Spleen (tissue), 7 donors: ENCODE measurements at regions not wholly inside any gene's neighbourhood (a gene's known extent, or its start where the extent isn't known, plus 50 kb on each side); places are given as distances from the start of the nearest gene placed in this dataset.

Source experiments
- CTCF ChIP-seq, 11 experiments: fragments of 200-600 bp in 7 of 11; fragments of 450-650 bp in 4 of 11; sonication (generic) in 4 of 11; IDR thresholded peaks in 8 of 11; conservative IDR thresholded peaks in 3 of 11; 1 replicate in 7 of 11; 2 replicates in 4 of 11; pipeline versions ENCODE4 v1.4.0 to v1.8.0; 2016 to 2021; ENCODE audit warnings: antibody characterized with exemption in 11 of 11, inconsistent platforms in 4 of 11, mild to moderate bottlenecking in 1 of 11
- POLR2AphosphoS5 ChIP-seq, 3 donors: sonication (generic); formaldehyde crosslinking; IDR thresholded peaks; one replicate each; pipeline ENCODE4 v1.5.1; 2017; ENCODE audit warnings: antibody characterized with exemption in 3 of 3
- donor health status: DM: no; HTN: no; CAD: no; lungs with moderate emphysema.
- donor health status: DM: no; HTN: no; CAD: no.
- donor health status: DM: no; HTN: no; CAD: no.

GRCh38 chr9:78598120-78598519 lies 301.2 kb downstream of the PSAT1 start:
- no peak for TF ChIP-seq CTCF (IDR thresholded peaks at IDR 0.05 in 8 of 11, conservative IDR thresholded peaks at IDR 0.05 in 3 of 11)
- TF ChIP-seq POLR2AphosphoS5 (IDR thresholded peaks at IDR 0.05): no peak
